HEK293 (cell line): ENCODE measurements at regions not wholly inside any gene's neighbourhood (a gene's known extent, or its start where the extent isn't known, plus 50 kb on each side); places are given as distances from the start of the nearest gene placed in this dataset.

ENCODE experiments used
- CTCF ChIA-PET: fragments of 350-600 bp; formaldehyde crosslinking; extraction: SDS; loops from one replicate; lab custom pipeline; 2021; ENCODE audit warnings: antibody characterized with exemption; lab: Yijun Ruan, JAX
- POLR2A ChIA-PET: fragments of 300-600 bp; formaldehyde crosslinking; extraction: SDS; loops from one replicate; lab custom pipeline; 2020; ENCODE audit warnings: antibody characterized with exemption, inconsistent platforms; lab: Yijun Ruan, JAX
- H3K27ac ChIP-seq: fragments of 200-500 bp; sonication (Bioruptor generic); 2 replicates; pipeline ENCODE4 v1.5.1; 2014; ENCODE audit warnings: low read depth, low read length, control low read depth, inconsistent platforms; ENCODE audit errors: extremely low read depth
- H3K36me3 ChIP-seq, 2 experiments: fragments of 200-500 bp in 1 of 2; sonication (Bioruptor generic) in 1 of 2; 1 replicate in 1 of 2; 2 replicates in 1 of 2; pipeline ENCODE4 v1.5.1; 2014 to 2017; ENCODE audit warnings: inconsistent platforms in 2 of 2, low read length in 2 of 2; ENCODE audit not compliant: control insufficient read depth in 2 of 2, insufficient read depth in 1 of 2
- H3K4me1 ChIP-seq: fragments of 200-500 bp; sonication (Bioruptor generic); 2 replicates; pipeline ENCODE4 v1.5.1; 2014; ENCODE audit warnings: mild to moderate bottlenecking, low read length, inconsistent platforms; ENCODE audit not compliant: control insufficient read depth, insufficient read depth
- H3K4me3 ChIP-seq: 2 replicates; pipeline ENCODE4 v1.5.1; 2011; ENCODE audit warnings: low read depth, mild to moderate bottlenecking, control low read depth, low read length, moderate library complexity
- H3K9me3 ChIP-seq: fragments of 200-500 bp; sonication (Bioruptor generic); 2 replicates; pipeline ENCODE4 v1.5.1; 2014; ENCODE audit warnings: low read depth, low read length, inconsistent platforms; ENCODE audit not compliant: control insufficient read depth, insufficient read depth
- AEBP2 ChIP-seq: fragments of 450-650 bp; formaldehyde crosslinking; IDR thresholded peaks from 2 replicates; pipeline ENCODE4 v1.5.1; 2016; ENCODE audit warnings: missing biosample characterization, missing genetic modification characterization, borderline replicate concordance
- HOXA7 ChIP-seq: sonication (generic); formaldehyde crosslinking; IDR thresholded peaks from 2 replicates; pipeline ENCODE4 v1.8.1; 2022; ENCODE audit warnings: missing genetic modification reagents, borderline replicate concordance
- KLF10 ChIP-seq: fragments of 450-650 bp; IDR thresholded peaks from 2 replicates; pipeline ENCODE4 v1.5.1; 2018; ENCODE audit warnings: missing biosample characterization, mild to moderate bottlenecking, missing genetic modification characterization
- KLF16 ChIP-seq: fragments of 450-650 bp; formaldehyde crosslinking; IDR thresholded peaks from 2 replicates; pipeline ENCODE4 v1.5.1; 2017; ENCODE audit warnings: missing biosample characterization, missing genetic modification characterization
- MZF1 ChIP-seq: fragments of 450-650 bp; formaldehyde crosslinking; IDR thresholded peaks from 2 replicates; pipeline ENCODE4 v1.5.1; 2017; ENCODE audit warnings: missing biosample characterization, missing genetic modification characterization, borderline replicate concordance
- SP3 ChIP-seq: fragments of 450-650 bp; formaldehyde crosslinking; IDR thresholded peaks from 2 replicates; pipeline ENCODE4 v1.5.1; 2016; ENCODE audit warnings: missing biosample characterization, missing genetic modification characterization
- ZFP37 ChIP-seq: fragments of 450-650 bp; formaldehyde crosslinking; IDR thresholded peaks from 2 replicates; pipeline ENCODE4 v1.5.1; 2016; ENCODE audit warnings: missing biosample characterization, missing genetic modification characterization
- ZNF146 ChIP-seq: fragments of 450-650 bp; formaldehyde crosslinking; IDR thresholded peaks from 2 replicates; pipeline ENCODE4 v1.5.1; 2016; ENCODE audit warnings: missing biosample characterization, missing genetic modification characterization
- ZNF174 ChIP-seq: fragments of 450-650 bp; formaldehyde crosslinking; IDR thresholded peaks from 2 replicates; pipeline ENCODE4 v1.5.0; 2017; ENCODE audit warnings: missing biosample characterization, mild to moderate bottlenecking, missing genetic modification characterization
- ZNF184 ChIP-seq: fragments of 450-650 bp; IDR thresholded peaks from 2 replicates; pipeline ENCODE4 v1.5.1; 2018; ENCODE audit warnings: missing biosample characterization, mild to moderate bottlenecking, missing genetic modification characterization
- ZNF211 ChIP-seq: fragments of 450-650 bp; formaldehyde crosslinking; IDR thresholded peaks from 2 replicates; pipeline ENCODE4 v1.5.1; 2016; ENCODE audit warnings: low read depth, missing biosample characterization, missing genetic modification characterization
- ZNF266 ChIP-seq: fragments of 450-650 bp; formaldehyde crosslinking; IDR thresholded peaks from 2 replicates; pipeline ENCODE4 v1.5.1; 2016; ENCODE audit warnings: missing biosample characterization, missing genetic modification characterization, low read depth
- ZNF324 ChIP-seq: fragments of 450-650 bp; formaldehyde crosslinking; IDR thresholded peaks from 2 replicates; pipeline ENCODE4 v1.5.1; 2016; ENCODE audit warnings: missing biosample characterization, missing genetic modification characterization
- ZNF362 ChIP-seq: fragments of 450-650 bp; formaldehyde crosslinking; IDR thresholded peaks from 2 replicates; pipeline ENCODE4 v1.5.1; 2016; ENCODE audit warnings: missing biosample characterization, missing genetic modification characterization
- ZNF473 ChIP-seq: fragments of 450-650 bp; formaldehyde crosslinking; IDR thresholded peaks from 2 replicates; pipeline ENCODE4 v1.5.1; 2017; ENCODE audit warnings: missing biosample characterization, missing genetic modification characterization
- ZNF530 ChIP-seq: fragments of 450-650 bp; formaldehyde crosslinking; IDR thresholded peaks from 2 replicates; pipeline ENCODE4 v1.5.1; 2016; ENCODE audit warnings: low read depth, missing biosample characterization, missing genetic modification characterization
- ZNF585B ChIP-seq: fragments of 450-650 bp; formaldehyde crosslinking; IDR thresholded peaks from 2 replicates; pipeline ENCODE4 v1.5.1; 2016; ENCODE audit warnings: missing biosample characterization, missing genetic modification characterization
- ZNF610 ChIP-seq: fragments of 450-650 bp; formaldehyde crosslinking; IDR thresholded peaks from 2 replicates; pipeline ENCODE4 v1.5.1; 2016; ENCODE audit warnings: missing biosample characterization, missing genetic modification characterization, borderline replicate concordance
- ZNF629 ChIP-seq: fragments of 450-650 bp; formaldehyde crosslinking; IDR thresholded peaks from 2 replicates; pipeline ENCODE4 v1.5.1; 2017; ENCODE audit warnings: missing biosample characterization, missing genetic modification characterization
- ZNF664 ChIP-seq: fragments of 450-650 bp; formaldehyde crosslinking; IDR thresholded peaks from 2 replicates; pipeline ENCODE4 v1.5.1; 2016; ENCODE audit warnings: missing biosample characterization, missing genetic modification characterization
- ZNF76 ChIP-seq: fragments of 450-650 bp; formaldehyde crosslinking; IDR thresholded peaks from 2 replicates; pipeline ENCODE4; 2016; ENCODE audit warnings: low read depth, missing biosample characterization, missing genetic modification characterization, borderline replicate concordance
- ZNF768 ChIP-seq: fragments of 450-650 bp; formaldehyde crosslinking; IDR thresholded peaks from 2 replicates; pipeline ENCODE4 v1.5.1; 2018; ENCODE audit warnings: missing biosample characterization, mild to moderate bottlenecking, missing genetic modification characterization

GRCh38 chr14:53828820-53829219 lies 127.8 kb downstream of the BMP4 start:
- TF ChIP-seq ZNF184, result no peak
- no peak for TF ChIP-seq ZNF174 (tag by site-specific recombination)
- TF ChIP-seq ZNF266 (tag by site-specific recombination), result no peak
- no peak for TF ChIP-seq KLF16 (tag by site-specific recombination)
- TF ChIP-seq ZNF146 (tag by site-specific recombination), result no peak
- no peak for TF ChIP-seq ZNF530 (tag by site-specific recombination)
- TF ChIP-seq HOXA7, result no peak
- TF ChIP-seq ZNF76 (tag by site-specific recombination), result no peak
- TF ChIP-seq ZNF473 (tag by site-specific recombination), result no peak
- TF ChIP-seq KLF10, result no peak
- TF ChIP-seq AEBP2, result no peak
- no peak for TF ChIP-seq ZNF629 (tag by site-specific recombination)
- no peak for TF ChIP-seq ZNF610 (tag by site-specific recombination)
- TF ChIP-seq, all 188 proteins: peak for 0
- ChIA-PET POLR2A (no interaction called here), CTCF (interaction anchor here (0.5 to 0.7 kb wide), 2 partner anchors 132 to 896 kb away, joined by 3 read pairs; no protein-coding TSS in a partner anchor)
- no peaks in the 10 kb centered on the region for H3K4me1 ChIP-seq
- no peak overlapping the region for H3K27ac ChIP-seq
- H3K36me3 ChIP-seq, result no peaks in the 10 kb centered on the region
- no peak overlapping the region for H3K4me3 ChIP-seq
- H3K9me3 ChIP-seq, result no peaks in the 10 kb centered on the region

GRCh38 chr14:53824061-53824460 lies 132.6 kb downstream of the BMP4 start:
- Histone ChIP-seq H3K4me3 (no peak overlapping the region), H3K36me3 (no peaks in the 10 kb centered on the region), H3K4me1 (no peaks in the 10 kb centered on the region), H3K27ac (no peak overlapping the region), H3K9me3 (no peaks in the 10 kb centered on the region)
- CTCF ChIA-PET, result interaction anchor here (0.6 kb wide), 1 partner anchor 878 kb away, joined by 3 read pairs; no protein-coding TSS in a partner anchor
- TF ChIP-seq ZNF362 (no peak), ZNF324 (tag by site-specific recombination) (no peak), ZNF211 (no peak), ZNF664 (no peak), MZF1 (tag by site-specific recombination) (no peak)
- TF ChIP-seq, all 188 proteins: peak for 0
- POLR2A ChIA-PET, result no interaction called here

- POLR2A ChIA-PET, result no interaction called here
- Histone ChIP-seq H3K4me1 (no peaks in the 10 kb centered on the region; the same call in 1 of the 2 replicates), H3K9me3 (no peaks in the 10 kb centered on the region), H3K27ac (no peak overlapping the region), H3K36me3 (no peaks in the 10 kb centered on the region), H3K4me3 (no peak overlapping the region)
- CTCF ChIA-PET, result no interaction called here
- TF ChIP-seq ZNF664 (no peak), SP3 (tag by site-specific recombination) (no peak), ZNF585B (tag by site-specific recombination) (no peak), ZFP37 (tag by site-specific recombination) (no peak), ZNF768 (tag by site-specific recombination) (no peak)
Observed at GRCh38 chr14:53814392-53814791, 142.2 kb downstream of the BMP4 start.
